Retinal pigment epithelial cell (primary cell): ENCODE measurements at regions not wholly inside any gene's neighbourhood (a gene's known extent, or its start where the extent isn't known, plus 50 kb on each side); places are given as distances from the start of the nearest gene placed in this dataset.
"Not testable (repeated sequence)": the region's sequence is repeated elsewhere in the genome, so short reads cannot be mapped to it uniquely, and the experiment has no call there.

Experiments
- DNase-seq: peaks from one replicate; pipeline ENCODE4 v3.0.0-alpha.2; 2010; ENCODE audit warnings: low read depth
- H3K4me3 ChIP-seq: 2 replicates; pipeline ENCODE4 v1.5.1; 2011; ENCODE audit warnings: mild to moderate bottlenecking, low read length, control low read depth, moderate library complexity
- CTCF ChIP-seq: conservative IDR thresholded peaks from 2 replicates; pipeline ENCODE4 v1.5.1; 2011; ENCODE audit warnings: low read depth, low read length, control low read depth, inconsistent platforms

GRCh38 chr22:16730894-16731293, 94.3 kb downstream of the XKR3 start:
- not testable (repeated sequence) for DNase-seq, H3K4me3 ChIP-seq

DNA sequence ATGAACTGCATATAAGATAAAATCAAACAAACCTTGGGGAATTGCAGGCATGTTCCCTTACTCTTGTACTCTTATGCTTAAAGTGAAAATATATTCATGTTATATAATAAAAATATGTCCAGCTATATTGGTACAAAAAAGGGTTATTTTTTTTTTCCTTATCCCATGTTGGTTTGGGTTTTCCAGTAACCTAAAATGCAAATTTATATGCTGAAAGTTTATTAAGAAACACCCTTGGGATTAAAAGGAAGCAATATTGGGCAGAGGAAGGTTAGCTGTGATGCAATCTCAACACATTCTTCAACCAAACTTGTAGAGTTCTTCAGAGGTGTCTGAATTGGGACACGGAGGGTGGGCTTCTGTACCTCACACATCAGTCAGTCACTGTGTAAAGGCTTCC, 97.7 kb downstream of the XKR3 start:
- not testable (repeated sequence) for DNase-seq, H3K4me3 ChIP-seq

DNA sequence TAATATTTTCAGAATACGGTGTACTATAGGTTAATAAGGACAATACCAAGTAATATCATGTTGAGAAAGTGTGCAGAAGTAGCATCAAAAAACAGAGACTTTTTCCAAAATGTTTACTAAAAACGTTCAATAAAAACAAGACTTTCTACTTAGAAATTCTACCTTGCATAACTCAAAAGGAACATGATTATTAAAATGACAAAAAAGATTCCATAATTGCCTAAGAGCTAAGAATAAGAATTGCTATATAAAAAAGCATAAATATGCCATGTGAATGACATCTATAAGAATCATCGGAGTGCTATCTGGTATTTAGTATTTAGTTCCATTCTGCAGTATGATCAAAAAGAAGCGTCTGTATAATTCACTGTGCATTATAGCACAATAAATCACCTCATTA, 102.0 kb downstream of the XKR3 start:
- H3K4me3 ChIP-seq, DNase-seq: not testable (repeated sequence)

- DNase-seq, H3K4me3 ChIP-seq: not testable (repeated sequence)
Observed at GRCh38 chr22:16722564-16722963, 102.6 kb downstream of the XKR3 start.

GRCh38 chr22:16721961-16722360, 103.2 kb downstream of the XKR3 start:
- no peak for DNase-seq
- no peak for TF ChIP-seq CTCF
- H3K4me3 ChIP-seq, result no peak overlapping the region

DNA sequence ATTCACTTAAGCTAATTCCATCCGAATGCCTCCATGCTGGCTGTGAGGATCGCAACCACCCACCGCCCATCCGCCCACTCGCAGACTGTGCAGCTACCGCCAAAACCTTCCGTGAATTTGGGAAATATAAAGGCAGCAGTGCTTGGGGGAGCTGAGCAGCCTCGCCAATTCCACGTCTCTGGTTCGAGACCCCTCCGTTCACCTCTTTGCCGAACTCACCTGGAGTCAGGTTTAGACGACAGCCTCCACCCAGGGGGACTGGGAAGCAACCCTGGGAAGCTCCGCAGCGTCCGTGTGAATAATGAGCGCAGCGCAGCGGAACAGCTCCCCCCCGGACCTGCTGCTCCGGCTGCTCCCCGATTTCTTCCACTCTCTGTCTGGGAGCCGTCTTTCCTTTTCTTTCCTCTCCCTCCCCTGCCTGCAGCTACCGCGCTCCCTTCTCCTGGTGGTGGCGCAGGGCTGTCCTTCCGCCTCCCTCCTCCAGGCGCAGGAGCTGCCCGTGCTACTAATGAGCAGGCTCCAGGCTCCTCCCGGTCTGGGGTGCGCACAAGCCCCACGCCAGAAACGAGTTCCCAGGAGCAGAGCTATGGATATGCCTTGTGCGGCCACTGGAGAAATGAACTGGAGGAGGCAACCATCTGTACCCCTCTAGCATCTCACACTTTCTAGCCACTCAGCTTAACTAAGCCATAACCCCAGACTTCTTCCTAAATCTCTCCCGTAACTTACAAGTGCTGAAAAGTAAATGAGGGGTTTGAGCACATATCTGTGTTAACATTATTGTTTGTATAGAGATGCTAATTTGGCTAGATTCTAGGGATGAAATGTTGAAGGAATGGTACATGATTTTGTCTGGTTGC, 107.3 kb downstream of the XKR3 start:
- peak overlapping the region; percentile 8 for H3K4me3 ChIP-seq
- TF ChIP-seq CTCF, result peak; percentile 25
- DNase-seq, result no peak

- H3K4me3 ChIP-seq, DNase-seq: not testable (repeated sequence)
Observed at GRCh38 chr22:16714568-16714967, 110.6 kb downstream of the XKR3 start.

DNA sequence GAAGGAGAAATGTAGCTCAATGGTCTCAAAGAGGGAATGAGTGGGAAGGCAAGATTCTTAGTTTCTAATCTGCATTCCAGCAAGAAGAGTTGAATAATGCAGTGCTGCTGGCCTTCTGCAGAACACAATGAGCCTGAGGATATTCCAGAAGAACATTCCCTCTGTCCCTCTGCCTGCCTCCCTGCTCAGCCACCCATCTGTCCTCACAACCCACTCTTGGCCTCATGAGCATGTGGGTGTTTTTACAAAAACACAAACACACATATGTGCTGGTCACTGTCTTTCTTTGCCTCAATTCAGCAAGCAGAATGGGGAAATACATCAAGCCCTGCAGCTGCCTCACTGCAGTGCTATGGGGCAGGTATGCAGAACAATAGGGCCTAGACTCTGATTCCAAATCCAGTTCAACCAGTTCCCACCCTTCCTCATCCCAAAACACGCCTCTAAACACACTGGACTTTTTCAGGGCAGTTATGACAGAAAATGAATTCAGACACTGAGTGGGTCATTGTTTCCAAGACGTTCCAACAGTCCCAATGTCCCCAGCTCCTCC, 109.8 kb upstream of the CCT8L2 start:
- DNase-seq, H3K4me3 ChIP-seq: not testable (repeated sequence)

GRCh38 chr22:16700390-16700789, 107.8 kb upstream of the CCT8L2 start:
- not testable (repeated sequence) for DNase-seq, H3K4me3 ChIP-seq

DNA sequence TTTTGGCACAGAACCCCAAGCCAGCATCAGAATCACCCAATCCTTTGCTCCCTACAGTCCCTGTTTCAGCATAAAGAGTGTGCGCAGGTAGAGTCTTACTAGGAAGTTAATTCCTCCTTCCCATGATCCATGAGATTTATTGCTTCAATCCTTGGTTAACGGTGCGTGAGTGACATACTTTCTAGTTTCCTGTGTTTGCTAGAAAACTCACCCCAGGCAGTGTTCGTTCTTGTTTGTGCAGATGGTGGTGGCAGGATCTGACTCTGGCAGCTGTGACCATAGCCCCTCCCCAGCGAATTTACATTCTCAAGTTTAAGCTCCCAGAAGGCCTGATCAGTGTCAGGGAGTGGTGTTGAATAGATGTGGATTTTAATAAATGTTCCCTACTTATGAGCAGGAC, 106.7 kb upstream of the CCT8L2 start:
- no peak for TF ChIP-seq CTCF
- no peak for DNase-seq
- H3K4me3 ChIP-seq, result no peak overlapping the region

DNA sequence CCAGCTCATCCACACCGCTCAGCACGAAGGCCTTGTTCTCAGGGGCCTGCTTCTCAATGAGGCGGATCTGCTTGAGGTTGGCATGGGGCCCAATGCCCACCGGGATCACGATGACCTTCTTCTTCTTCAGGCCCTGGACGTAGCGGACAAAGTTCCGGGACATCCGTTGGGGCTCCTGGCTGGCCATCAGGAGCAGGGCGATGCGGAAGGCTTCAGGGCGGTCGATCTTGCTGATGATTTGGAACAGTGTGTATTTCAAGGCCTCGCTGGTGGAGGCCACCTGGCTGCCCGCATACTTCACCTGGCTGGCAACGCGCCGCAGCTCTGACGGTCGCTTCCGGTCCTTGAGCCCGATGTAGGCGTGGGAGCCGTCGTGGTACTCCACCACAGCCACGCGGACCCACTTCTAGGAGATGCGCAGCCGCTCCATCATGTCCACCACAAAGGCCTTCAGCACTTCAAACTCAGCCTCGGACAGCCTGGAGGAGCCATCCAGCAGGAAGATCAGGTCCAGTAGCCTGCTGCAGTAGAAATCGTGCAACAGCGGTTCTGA, 105.0 kb upstream of the CCT8L2 start:
- DNase-seq, H3K4me3 ChIP-seq: not testable (repeated sequence)

DNA sequence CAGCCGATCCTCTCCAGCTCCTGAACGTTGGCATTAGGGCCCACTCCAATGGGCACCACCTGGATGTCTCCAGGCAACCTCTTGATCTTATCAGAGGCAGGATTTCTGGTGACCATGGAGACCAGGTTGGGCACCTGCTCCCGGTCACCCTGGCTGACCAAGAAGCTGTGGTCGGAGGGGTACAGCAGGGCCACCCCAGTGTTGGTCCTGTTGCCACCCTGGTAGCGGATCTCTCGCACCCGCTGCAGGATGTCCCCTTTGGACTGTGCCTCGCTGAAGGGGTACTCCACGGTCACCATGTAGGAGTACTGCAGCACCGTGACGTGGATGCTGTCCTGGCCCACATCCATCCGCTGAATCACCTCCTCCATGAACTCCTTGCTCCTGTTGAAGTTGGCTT, 104.3 kb upstream of the CCT8L2 start:
- not testable (repeated sequence) for DNase-seq, H3K4me3 ChIP-seq
